CD4-positive, alpha-beta T cell (primary cell): ENCODE measurements at regions not wholly inside any gene's neighbourhood (a gene's known extent, or its start where the extent isn't known, plus 50 kb on each side); places are given as distances from the start of the nearest gene placed in this dataset.

Experiments
- ATAC-seq: fragments of 200-7000 bp; cut with Tn5 transposase; one replicate; pipeline ENCODE4 v1.10.0; 2022; ENCODE audit warnings: mild to moderate bottlenecking; ENCODE audit not compliant: poor library complexity
- CTCF ChIA-PET: fragments of 350-600 bp; sonication (Branson Sonifier 250); formaldehyde crosslinking; loops from one replicate; lab custom pipeline; 2021; ENCODE audit warnings: antibody characterized with exemption, inconsistent platforms; lab: Charles Lee
- POLR2A ChIA-PET: fragments of 350-600 bp; sonication (Branson Sonifier 250); formaldehyde crosslinking; loops from one replicate; lab custom pipeline; 2021; ENCODE audit warnings: antibody characterized with exemption, inconsistent platforms; lab: Charles Lee
- DNase-seq, 14 experiments: peaks; one replicate each; pipeline ENCODE4 v3.0.0-alpha.2; 2013 to 2020; ENCODE audit warnings: mixed read lengths in 2 of 14
- H3K27ac ChIP-seq, 2 donors: one replicate each; pipeline versions ENCODE4 v1.5.1 to v1.7.0; 2013; ENCODE audit warnings: low read length in 2 of 2, low read depth in 1 of 2, mild to moderate bottlenecking in 1 of 2
- H3K27me3 ChIP-seq, 2 experiments: 1 replicate in 1 of 2; 2 replicates in 1 of 2; pipeline versions ENCODE4 v1.6.1 to v1.7.0; 2013; ENCODE audit warnings: low read length in 2 of 2, control low read depth in 1 of 2, mild to moderate bottlenecking in 1 of 2, moderate library complexity in 1 of 2; ENCODE audit not compliant: insufficient read depth in 2 of 2, control insufficient read depth in 1 of 2
- H3K36me3 ChIP-seq: one replicate; pipeline ENCODE4 v1.6.1; 2013; ENCODE audit warnings: low read length, control low read depth; ENCODE audit not compliant: insufficient read depth
- H3K4me1 ChIP-seq: one replicate; pipeline ENCODE4 v1.6.1; 2013; ENCODE audit warnings: low read length, control low read depth; ENCODE audit not compliant: insufficient read depth
- H3K4me3 ChIP-seq: one replicate; pipeline ENCODE4 v1.5.1; 2013; ENCODE audit warnings: mild to moderate bottlenecking, low read length, moderate library complexity
- H3K9me3 ChIP-seq, 2 experiments: 1 replicate in 1 of 2; 2 replicates in 1 of 2; pipeline versions ENCODE4 v1.6.1 to v1.7.0; 2013; ENCODE audit warnings: low read length in 2 of 2, mild to moderate bottlenecking in 2 of 2, control low read depth in 1 of 2, moderate library complexity in 1 of 2; ENCODE audit not compliant: control insufficient read depth in 1 of 2, insufficient read depth in 1 of 2
- H3K27ac Mint-ChIP-seq: one replicate; pipeline ENCODE4 v1.8.0; 2020; ENCODE audit warnings: mixed read lengths
- H3K27me3 Mint-ChIP-seq: one replicate; pipeline ENCODE4 v1.8.0; 2021; ENCODE audit warnings: mixed read lengths
- H3K36me3 Mint-ChIP-seq: one replicate; pipeline ENCODE4 v1.8.0; 2021; ENCODE audit warnings: low read depth, mixed read lengths
- H3K4me1 Mint-ChIP-seq: one replicate; pipeline ENCODE4 v1.8.0; 2021; ENCODE audit warnings: low read depth, mixed read lengths
- H3K4me3 Mint-ChIP-seq: one replicate; pipeline ENCODE4 v1.8.0; 2020; ENCODE audit warnings: mild to moderate bottlenecking, mixed read lengths
- H3K9me3 Mint-ChIP-seq: one replicate; pipeline ENCODE4 v1.8.0; 2020; ENCODE audit warnings: mixed read lengths
- CTCF ChIP-seq: fragments of 200-600 bp; IDR thresholded peaks from one replicate; pipeline ENCODE4 v1.8.0; 2022; ENCODE audit warnings: antibody characterized with exemption, mild to moderate bottlenecking
- intact Hi-C, 2 experiments: fragments of 100-400 bp; cut with DNase I in 1 of 2; cut with micrococcal nuclease in 1 of 2; formaldehyde crosslinking; loops; one replicate each; pipeline versions ENCODE4 v1.15.1 to v1.9.0; 2023 to 2025; cut with DNase I, micrococcal nuclease

GRCh38 chr11:110809417-110810199 is 97.4 kb upstream of the ARHGAP20 start:
- Mint-ChIP-seq H3K27me3 (no peaks in the 10 kb centered on the region), H3K27ac (no peak overlapping the region), H3K4me3 (no peak overlapping the region), H3K4me1 (no peaks in the 10 kb centered on the region), H3K9me3 (no peaks in the 10 kb centered on the region), H3K36me3 (no peaks in the 10 kb centered on the region)
- H3K27ac ChIP-seq: no peak overlapping the region
- DNase-seq: no peak
- H3K36me3 ChIP-seq: no peaks in the 10 kb centered on the region
- POLR2A ChIA-PET: no interaction called here
- CTCF ChIA-PET: no interaction called here
- TF ChIP-seq CTCF: no peak
- ATAC-seq: no peak
- H3K27me3 ChIP-seq: no peaks in the 10 kb centered on the region
- peaks cover 0 to 2% of the 10 kb centered on the region in 2 experiments for H3K9me3 ChIP-seq
- intact Hi-C loops: no loop called here
- no peak overlapping the region for H3K4me3 ChIP-seq
- no peaks in the 10 kb centered on the region for H3K4me1 ChIP-seq

- Histone ChIP-seq H3K36me3 (no peaks in the 10 kb centered on the region), H3K27ac (no peak overlapping the region), H3K4me1 (no peaks in the 10 kb centered on the region), H3K27me3 (no peaks in the 10 kb centered on the region), H3K4me3 (no peak overlapping the region), H3K9me3 (no peaks in the 10 kb centered on the region)
- Mint-ChIP-seq H3K36me3 (no peaks in the 10 kb centered on the region), H3K4me1 (no peaks in the 10 kb centered on the region), H3K4me3 (no peak overlapping the region), H3K27ac (no peak overlapping the region), H3K27me3 (no peaks in the 10 kb centered on the region), H3K9me3 (no peaks in the 10 kb centered on the region)
- ATAC-seq (no peak), DNase-seq (no peak)
- CTCF ChIA-PET: no interaction called here
- POLR2A ChIA-PET: no interaction called here
- intact Hi-C loops: no loop called here
- no peak for TF ChIP-seq CTCF
These were observed 96.0 kb upstream of the ARHGAP20 start for GRCh38 chr11:110808248-110808647.

- H3K27me3 Mint-ChIP-seq: no peaks in the 10 kb centered on the region
- no peak for ATAC-seq
- DNase-seq: no peak
- H3K27me3 ChIP-seq: no peaks in the 10 kb centered on the region
- H3K36me3 Mint-ChIP-seq: no peaks in the 10 kb centered on the region
- no peak for TF ChIP-seq CTCF
- H3K36me3 ChIP-seq: no peaks in the 10 kb centered on the region
- no peaks in the 10 kb centered on the region for H3K4me1 ChIP-seq
- no peaks in the 10 kb centered on the region for H3K9me3 ChIP-seq
- H3K9me3 Mint-ChIP-seq: no peaks in the 10 kb centered on the region
- H3K27ac ChIP-seq: no peak overlapping the region
- no peak overlapping the region for H3K4me3 Mint-ChIP-seq
- H3K4me3 ChIP-seq: no peak overlapping the region
- ChIA-PET CTCF (no interaction called here), POLR2A (no interaction called here)
- H3K4me1 Mint-ChIP-seq: no peaks in the 10 kb centered on the region
- no peak overlapping the region for H3K27ac Mint-ChIP-seq
- intact Hi-C loops: no loop called here
These were observed 95.6 kb upstream of the ARHGAP20 start for GRCh38 chr11:110807801-110808200.
